ENCODE measurements at regions not wholly inside any gene's neighbourhood (a gene's known extent, or its start where the extent isn't known, plus 50 kb on each side); places are given as distances from the start of the nearest gene placed in this dataset.

DNA sequence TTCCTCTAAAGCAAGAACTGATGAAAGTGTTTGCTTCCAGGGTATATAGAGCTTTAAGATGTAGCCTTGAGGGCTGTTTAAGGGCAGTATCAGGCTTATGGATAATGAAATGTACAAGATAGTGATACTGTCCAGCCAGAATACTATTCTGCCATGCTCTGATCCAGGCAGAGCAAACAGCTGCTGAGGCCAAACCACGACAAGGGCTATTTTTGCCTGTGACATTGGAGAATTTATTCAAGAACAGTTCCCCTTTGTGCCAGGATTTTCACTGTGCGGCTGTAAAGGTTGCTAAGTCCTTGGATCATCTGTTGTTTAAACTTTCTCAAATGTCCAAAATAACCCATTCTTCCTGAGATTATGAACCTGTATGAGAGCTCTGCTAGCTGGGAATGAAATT lies 70.4 kb downstream of the OTP start:
- TF ChIP-seq, protein P1, sequence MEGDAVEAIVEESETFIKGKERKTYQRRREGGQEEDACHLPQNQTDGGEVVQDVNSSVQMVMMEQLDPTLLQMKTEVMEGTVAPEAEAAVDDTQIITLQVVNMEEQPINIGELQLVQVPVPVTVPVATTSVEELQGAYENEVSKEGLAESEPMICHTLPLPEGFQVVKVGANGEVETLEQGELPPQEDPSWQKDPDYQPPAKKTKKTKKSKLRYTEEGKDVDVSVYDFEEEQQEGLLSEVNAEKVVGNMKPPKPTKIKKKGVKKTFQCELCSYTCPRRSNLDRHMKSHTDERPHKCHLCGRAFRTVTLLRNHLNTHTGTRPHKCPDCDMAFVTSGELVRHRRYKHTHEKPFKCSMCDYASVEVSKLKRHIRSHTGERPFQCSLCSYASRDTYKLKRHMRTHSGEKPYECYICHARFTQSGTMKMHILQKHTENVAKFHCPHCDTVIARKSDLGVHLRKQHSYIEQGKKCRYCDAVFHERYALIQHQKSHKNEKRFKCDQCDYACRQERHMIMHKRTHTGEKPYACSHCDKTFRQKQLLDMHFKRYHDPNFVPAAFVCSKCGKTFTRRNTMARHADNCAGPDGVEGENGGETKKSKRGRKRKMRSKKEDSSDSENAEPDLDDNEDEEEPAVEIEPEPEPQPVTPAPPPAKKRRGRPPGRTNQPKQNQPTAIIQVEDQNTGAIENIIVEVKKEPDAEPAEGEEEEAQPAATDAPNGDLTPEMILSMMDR (IDR thresholded peaks at IDR 0.05), result no peak
- no peak for TF ChIP-seq POLR2A (IDR thresholded peaks at IDR 0.05)
- no peak for TF ChIP-seq EP300 (IDR thresholded peaks at IDR 0.05)

All from upper lobe of left lung (tissue), 4 donors.